IPS-15b (cell line): ENCODE measurements at regions not wholly inside any gene's neighbourhood (a gene's known extent, or its start where the extent isn't known, plus 50 kb on each side); places are given as distances from the start of the nearest gene placed in this dataset.

Source experiments
- H3K27me3 ChIP-seq: one replicate; pipeline ENCODE4 v1.6.1; 2013; ENCODE audit warnings: low read length; ENCODE audit not compliant: control insufficient read depth, insufficient read depth
- H3K36me3 ChIP-seq: one replicate; pipeline ENCODE4 v1.6.1; 2013; ENCODE audit warnings: low read length; ENCODE audit not compliant: control insufficient read depth, insufficient read depth
- H3K4me1 ChIP-seq: one replicate; pipeline ENCODE4 v1.6.1; 2013; ENCODE audit warnings: mild to moderate bottlenecking, low read length; ENCODE audit not compliant: control insufficient read depth, insufficient read depth
- H3K4me3 ChIP-seq: one replicate; pipeline ENCODE4 v1.5.1; 2013; ENCODE audit warnings: low read depth, low read length
- H3K9ac ChIP-seq: one replicate; pipeline ENCODE4 v1.6.1; 2013; ENCODE audit warnings: low read depth, mild to moderate bottlenecking, low read length
- H3K9me3 ChIP-seq: one replicate; pipeline ENCODE4 v1.6.1; 2013; ENCODE audit warnings: mild to moderate bottlenecking, low read length; ENCODE audit not compliant: control insufficient read depth, insufficient read depth

DNA sequence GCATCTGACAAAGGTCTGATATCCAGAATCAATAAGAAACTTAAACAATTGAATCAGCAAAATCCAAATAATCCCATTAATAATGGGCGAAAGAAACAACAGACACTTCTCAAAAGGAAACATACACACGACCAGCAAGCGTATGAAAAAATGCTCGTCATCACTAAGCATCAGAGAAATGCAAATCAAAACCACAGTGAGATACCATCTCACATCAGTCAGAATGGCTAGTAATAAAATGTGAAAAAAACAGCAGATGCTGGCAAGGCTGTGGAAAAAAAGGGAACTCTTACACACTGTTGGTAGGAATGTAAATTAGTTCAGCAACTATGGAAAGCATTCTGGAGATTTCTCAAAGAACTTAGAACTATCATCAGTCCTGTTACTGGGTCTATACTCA, 496.7 kb downstream of the SH2D4B start:
- no peak overlapping the region for H3K9ac ChIP-seq

GRCh38 chr10:81036257-81036656, 498.6 kb downstream of the SH2D4B start:
- H3K4me3 ChIP-seq: no peak overlapping the region
- no peaks in the 10 kb centered on the region for H3K9me3 ChIP-seq
- H3K4me1 ChIP-seq: no peaks in the 10 kb centered on the region
- no peaks in the 10 kb centered on the region for H3K36me3 ChIP-seq
- no peak overlapping the region for H3K9ac ChIP-seq
- H3K27me3 ChIP-seq: no peaks in the 10 kb centered on the region

More for the DNA sequence above, 496.7 kb downstream of the SH2D4B start:
- H3K27me3 ChIP-seq: no peaks in the 10 kb centered on the region
- H3K4me3 ChIP-seq: no peak overlapping the region
- no peaks in the 10 kb centered on the region for H3K9me3 ChIP-seq
- H3K36me3 ChIP-seq: no peaks in the 10 kb centered on the region
- no peaks in the 10 kb centered on the region for H3K4me1 ChIP-seq

GRCh38 chr10:81040031-81040430, 502.3 kb downstream of the SH2D4B start:
- Histone ChIP-seq H3K4me3 (no peak overlapping the region), H3K27me3 (no peaks in the 10 kb centered on the region), H3K4me1 (no peaks in the 10 kb centered on the region), H3K9ac (no peak overlapping the region), H3K9me3 (no peaks in the 10 kb centered on the region), H3K36me3 (no peaks in the 10 kb centered on the region)

- no peaks in the 10 kb centered on the region for H3K9me3 ChIP-seq
- no peaks in the 10 kb centered on the region for H3K27me3 ChIP-seq
- no peak overlapping the region for H3K4me3 ChIP-seq
- H3K4me1 ChIP-seq: no peaks in the 10 kb centered on the region
- no peak overlapping the region for H3K9ac ChIP-seq
- H3K36me3 ChIP-seq: no peaks in the 10 kb centered on the region
These were observed 503.2 kb downstream of the SH2D4B start for GRCh38 chr10:81040940-81041339.

DNA sequence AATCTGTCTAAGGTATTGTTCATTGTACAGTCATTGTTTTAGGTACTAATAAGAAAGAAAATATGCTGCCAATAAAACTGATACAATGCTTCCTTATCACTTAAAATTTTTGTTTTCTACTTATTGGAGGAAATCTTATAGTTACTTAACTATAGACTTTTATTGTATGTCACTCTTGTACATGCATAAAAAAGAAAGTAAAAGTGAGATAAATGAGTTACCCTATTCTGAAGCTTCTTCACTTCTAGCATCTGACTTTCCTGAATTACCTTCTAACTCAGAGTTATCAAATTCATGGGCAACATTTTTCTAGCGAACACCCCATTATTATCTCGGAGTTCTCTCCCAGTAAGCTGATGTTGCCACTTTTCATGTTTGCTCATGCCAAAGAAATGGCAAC, 504.9 kb downstream of the SH2D4B start:
- no peak overlapping the region for H3K9ac ChIP-seq
- H3K36me3 ChIP-seq: no peaks in the 10 kb centered on the region
- no peaks in the 10 kb centered on the region for H3K4me1 ChIP-seq

GRCh38 chr10:81065474-81065873, 527.8 kb downstream of the SH2D4B start:
- H3K4me1 ChIP-seq: no peaks in the 10 kb centered on the region
- H3K36me3 ChIP-seq: no peaks in the 10 kb centered on the region
- H3K27me3 ChIP-seq: no peaks in the 10 kb centered on the region
- H3K4me3 ChIP-seq: no peak overlapping the region
- no peaks in the 10 kb centered on the region for H3K9me3 ChIP-seq
- no peak overlapping the region for H3K9ac ChIP-seq

More for the DNA sequence above, 504.9 kb downstream of the SH2D4B start:
- H3K4me3 ChIP-seq: no peak overlapping the region
- H3K27me3 ChIP-seq: no peaks in the 10 kb centered on the region
- H3K9me3 ChIP-seq: no peaks in the 10 kb centered on the region

DNA sequence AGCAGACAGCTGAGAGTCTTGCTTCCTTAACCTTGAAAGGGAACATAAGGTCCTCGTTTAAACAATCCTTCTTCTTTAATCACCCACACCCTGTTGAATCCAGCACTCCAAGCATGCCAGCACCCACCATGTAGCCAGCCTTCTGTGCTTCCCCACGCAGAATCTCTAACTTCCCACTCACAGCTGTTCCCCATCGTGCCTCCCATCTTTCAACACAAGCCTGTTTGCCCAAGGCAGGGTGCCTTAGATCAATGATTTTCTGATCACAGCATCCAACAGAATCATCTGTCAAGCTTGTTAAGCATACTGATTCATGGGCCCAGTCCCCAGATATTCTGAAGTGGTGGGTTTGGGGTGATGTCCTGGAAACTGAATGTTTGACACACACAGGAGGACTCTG, 530.8 kb downstream of the SH2D4B start:
- no peak overlapping the region for H3K9ac ChIP-seq
- H3K36me3 ChIP-seq: no peaks in the 10 kb centered on the region
- no peaks in the 10 kb centered on the region for H3K27me3 ChIP-seq
- no peaks in the 10 kb centered on the region for H3K9me3 ChIP-seq
- no peaks in the 10 kb centered on the region for H3K4me1 ChIP-seq
- no peak overlapping the region for H3K4me3 ChIP-seq

DNA sequence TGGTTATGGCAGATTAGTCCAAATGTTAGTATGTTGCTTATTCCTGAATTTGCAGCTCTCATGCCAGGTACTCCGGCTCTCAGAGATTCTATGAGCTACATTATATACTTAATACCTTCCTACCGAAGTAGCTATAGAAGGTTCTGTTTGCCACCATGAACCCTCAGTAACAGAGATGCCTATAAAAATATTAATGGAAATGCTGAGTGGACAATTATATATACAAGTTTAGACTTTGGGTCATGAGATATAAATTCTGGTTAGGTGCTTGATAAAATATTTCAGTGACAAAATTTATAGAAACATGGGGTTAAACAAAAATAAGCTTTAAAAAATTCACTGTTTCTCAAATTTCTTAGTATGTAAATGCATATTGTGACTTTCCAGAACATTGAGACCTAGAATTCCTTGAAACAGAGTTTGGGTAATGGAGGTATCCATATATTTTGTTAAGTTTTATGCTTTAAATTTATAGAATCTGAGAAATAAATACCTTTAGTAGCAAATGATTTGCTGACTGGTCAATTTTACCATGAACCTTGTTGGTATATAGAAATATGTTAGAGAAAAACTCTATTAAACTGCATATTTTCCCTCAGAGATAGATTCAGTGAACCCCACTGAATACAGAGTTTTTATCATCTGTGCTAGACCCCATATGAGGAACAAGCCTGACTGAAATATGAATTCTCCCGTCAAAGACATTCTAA, 533.5 kb downstream of the SH2D4B start:
- Histone ChIP-seq H3K27me3 (no peaks in the 10 kb centered on the region), H3K4me1 (no peaks in the 10 kb centered on the region), H3K9ac (no peak overlapping the region), H3K9me3 (no peaks in the 10 kb centered on the region), H3K36me3 (no peaks in the 10 kb centered on the region), H3K4me3 (no peak overlapping the region)

- H3K9ac ChIP-seq: no peak overlapping the region
- no peaks in the 10 kb centered on the region for H3K4me1 ChIP-seq
- no peak overlapping the region for H3K4me3 ChIP-seq
- no peaks in the 10 kb centered on the region for H3K36me3 ChIP-seq
- H3K27me3 ChIP-seq: no peaks in the 10 kb centered on the region
- no peaks in the 10 kb centered on the region for H3K9me3 ChIP-seq
These were observed 535.5 kb downstream of the SH2D4B start for GRCh38 chr10:81073155-81073554.

DNA sequence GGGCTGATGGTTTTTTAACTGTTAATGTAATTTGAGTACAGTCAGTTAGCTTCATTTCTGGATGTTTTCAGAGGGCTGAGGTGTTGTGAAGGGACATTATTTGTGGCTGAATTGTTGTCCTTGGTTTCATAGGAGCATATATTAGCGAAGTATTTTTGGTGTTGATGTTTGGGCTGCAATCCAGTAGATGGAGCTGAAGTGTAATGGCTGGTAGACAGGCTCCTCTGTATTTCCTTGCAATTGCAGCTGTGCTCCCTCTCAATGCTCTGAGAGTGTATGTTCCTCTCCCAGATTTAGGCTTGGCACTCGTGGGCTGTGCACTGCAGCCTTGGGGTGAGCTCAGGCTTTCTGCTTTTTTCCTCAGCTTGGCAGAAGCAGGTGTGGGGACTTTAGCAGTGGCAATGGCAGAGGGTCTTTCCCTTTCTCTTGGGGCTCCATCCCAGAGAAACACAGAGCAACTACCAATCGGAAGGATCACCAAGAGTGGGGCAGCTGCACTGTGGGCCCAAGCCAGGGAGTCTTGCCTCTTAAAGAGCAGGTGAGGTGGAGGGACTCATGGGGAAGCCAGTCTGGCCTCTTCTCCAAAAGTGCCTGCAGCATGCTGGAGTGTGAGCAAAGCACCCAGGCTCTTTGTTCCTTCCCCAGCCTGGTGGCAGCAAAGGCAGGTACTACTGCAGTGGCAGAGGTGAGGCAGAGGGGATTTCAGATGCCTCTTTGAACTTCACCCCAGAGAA, 544.4 kb downstream of the SH2D4B start:
- no peaks in the 10 kb centered on the region for H3K9me3 ChIP-seq
- H3K4me3 ChIP-seq: no peak overlapping the region
- no peak overlapping the region for H3K9ac ChIP-seq
- H3K27me3 ChIP-seq: no peaks in the 10 kb centered on the region
- H3K4me1 ChIP-seq: no peaks in the 10 kb centered on the region
- H3K36me3 ChIP-seq: no peaks in the 10 kb centered on the region

- Histone ChIP-seq H3K36me3 (no peaks in the 10 kb centered on the region), H3K9me3 (no peaks in the 10 kb centered on the region), H3K27me3 (no peaks in the 10 kb centered on the region), H3K9ac (no peak overlapping the region), H3K4me1 (no peaks in the 10 kb centered on the region), H3K4me3 (no peak overlapping the region)
These were observed 545.1 kb downstream of the SH2D4B start for GRCh38 chr10:81082621-81083376.
